CD4-positive, alpha-beta T cell treated with Interleukin-2 at 100 ng/mL for 4 hours (primary cell): ENCODE measurements at regions not wholly inside any gene's neighbourhood (a gene's known extent, or its start where the extent isn't known, plus 50 kb on each side); places are given as distances from the start of the nearest gene placed in this dataset.

Source experiments
- DNase-seq: peaks from one replicate; pipeline ENCODE4 v3.0.0-alpha.2; 2020; ENCODE audit warnings: low spot score

DNA sequence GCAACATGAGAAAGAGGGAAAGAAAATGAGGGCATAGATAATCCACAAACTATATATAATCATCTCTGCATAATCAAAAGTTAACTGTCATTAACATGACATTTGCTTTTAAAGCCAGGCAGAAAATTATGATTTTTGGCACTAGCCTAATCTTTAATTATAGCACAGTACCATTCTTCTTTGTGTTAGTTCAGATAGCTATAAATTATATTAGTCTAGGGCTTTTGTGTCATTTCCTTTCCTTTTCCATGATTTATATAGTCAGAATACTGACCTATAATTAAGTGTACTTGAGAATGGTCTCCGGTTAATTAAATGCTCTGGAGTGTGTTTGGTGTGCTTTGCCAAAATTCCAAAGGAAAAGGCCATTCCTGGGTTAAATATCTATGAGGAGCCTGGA lies 441.9 kb upstream of the THRB start:
- DNase-seq, result no peak

DNA sequence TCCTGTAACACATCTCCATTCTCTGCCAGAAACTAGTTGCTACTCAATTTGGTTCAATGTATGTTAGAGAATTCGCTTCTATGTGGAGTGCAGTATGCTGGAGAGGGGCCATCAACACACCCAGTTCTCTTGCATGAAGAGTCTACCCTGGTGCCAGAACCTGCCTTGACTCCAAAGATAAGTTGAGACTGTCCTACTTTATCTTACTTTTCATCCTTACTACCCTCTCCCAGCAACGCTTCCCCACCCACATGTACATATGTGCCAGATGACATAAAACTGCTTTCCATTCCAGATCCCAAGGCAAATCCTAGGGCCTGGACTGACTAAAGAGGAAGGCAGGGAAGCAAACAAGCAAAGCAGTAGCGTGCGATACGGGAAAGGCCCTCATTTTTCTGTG lies 442.6 kb upstream of the THRB start:
- DNase-seq, result no peak

DNA sequence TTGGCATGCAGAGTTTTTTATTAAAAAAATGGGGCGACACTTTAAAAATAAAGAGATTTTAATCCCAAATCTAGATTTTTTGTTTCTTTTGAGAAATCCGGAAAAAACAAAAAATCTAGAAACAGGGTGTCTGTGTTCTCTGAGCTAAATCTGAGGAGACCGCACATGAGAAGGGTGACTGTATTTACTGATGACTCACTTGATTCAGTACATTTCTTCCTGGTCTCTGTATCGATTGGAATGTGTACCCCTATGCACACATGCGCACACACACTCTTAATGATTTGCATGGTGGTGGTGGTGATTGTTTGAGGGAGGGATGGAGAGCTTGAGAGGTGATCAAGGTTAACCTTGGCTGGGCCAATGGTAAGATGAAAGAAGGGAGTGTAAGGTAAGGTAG lies 443.1 kb upstream of the THRB start:
- DNase-seq, result no peak

DNA sequence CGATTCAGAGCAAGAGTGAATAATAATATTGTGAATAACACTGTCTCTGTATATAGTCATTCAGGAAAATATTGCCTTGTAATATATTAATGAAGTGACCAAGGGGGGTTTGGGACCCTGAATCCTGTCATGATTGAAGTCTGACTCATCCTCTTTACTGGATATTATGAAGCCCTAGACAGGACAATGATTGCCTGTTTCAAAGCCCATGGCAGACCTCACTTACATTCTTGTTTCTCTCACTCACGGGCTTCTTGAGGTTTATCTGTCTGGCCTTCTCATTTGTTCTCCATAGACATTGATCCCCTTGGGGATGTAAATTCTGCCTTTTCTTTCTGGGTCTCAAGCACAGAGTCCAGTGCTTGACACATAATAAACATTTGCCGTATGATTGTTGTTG lies 449.3 kb upstream of the THRB start:
- DNase-seq, result no peak

DNA sequence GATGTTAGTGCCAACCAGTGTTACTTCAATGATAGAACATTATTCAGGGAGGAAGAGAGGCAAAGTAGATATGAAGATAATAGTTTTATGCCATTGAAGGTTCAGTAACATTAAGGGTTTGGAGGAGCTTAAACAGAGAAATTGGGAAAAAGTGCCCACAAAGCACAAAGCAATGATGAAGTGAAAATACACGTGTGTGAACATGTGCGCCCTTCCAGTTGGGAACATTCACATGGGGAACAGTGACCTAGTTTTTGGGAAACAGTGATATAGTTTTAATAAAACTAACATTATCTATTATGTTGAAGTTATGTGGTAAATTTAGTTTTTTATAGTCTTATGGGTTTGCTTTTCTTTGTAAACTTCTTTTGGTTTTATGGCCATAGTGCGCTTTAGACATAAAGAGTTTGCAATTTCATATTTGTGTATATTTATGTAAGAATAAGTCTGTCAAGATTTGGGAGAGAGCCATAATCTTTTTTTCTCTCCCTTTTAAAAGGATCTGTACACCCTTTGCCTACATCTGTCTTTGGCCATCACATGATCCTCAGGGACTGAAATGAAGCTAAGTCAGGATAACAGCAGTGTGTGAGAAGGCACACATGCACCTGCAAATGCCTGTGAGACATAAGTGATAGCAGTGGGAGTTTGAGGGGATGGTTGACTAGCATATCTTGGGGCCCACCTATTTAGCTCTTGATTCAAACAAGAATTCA lies 450.3 kb upstream of the THRB start:
- no peak for DNase-seq

DNA sequence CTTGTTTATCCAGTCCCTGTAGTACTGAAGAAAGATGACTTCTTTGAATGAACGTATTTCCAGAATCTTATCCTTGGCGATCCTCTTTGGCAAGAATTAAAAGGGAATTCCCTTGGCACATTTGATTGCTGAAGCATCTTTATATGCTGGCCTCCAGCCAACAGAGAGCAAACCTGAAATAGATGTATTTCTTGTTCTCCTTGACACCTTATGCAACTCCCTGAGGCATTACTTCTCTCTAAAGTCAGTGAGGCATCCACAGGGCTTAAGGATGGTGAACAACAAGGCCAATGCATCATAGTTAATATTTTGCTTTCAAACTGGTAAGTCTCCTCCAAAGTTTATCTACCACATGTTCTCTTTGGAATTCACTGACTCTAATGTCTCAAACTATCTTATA lies 450.9 kb upstream of the THRB start:
- no peak for DNase-seq

DNA sequence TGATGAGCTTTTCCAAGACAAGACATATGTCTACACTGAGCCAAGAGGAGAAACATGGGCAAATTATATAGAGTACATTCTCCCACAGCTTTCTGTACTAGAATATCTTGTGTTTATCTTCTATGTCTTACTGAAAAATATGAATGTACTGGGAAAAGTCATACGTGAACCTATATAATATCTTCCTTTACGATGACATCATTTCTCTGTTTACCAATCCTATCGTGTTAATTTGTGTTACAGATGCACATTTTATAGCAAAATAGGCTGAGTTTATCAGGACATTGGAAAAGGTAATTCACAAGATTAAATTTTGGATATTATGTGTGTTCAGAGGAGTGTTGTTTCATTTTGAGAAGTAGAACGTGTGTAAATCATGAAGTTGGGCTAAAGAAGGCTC lies 452.5 kb upstream of the THRB start:
- DNase-seq, result no peak

DNA sequence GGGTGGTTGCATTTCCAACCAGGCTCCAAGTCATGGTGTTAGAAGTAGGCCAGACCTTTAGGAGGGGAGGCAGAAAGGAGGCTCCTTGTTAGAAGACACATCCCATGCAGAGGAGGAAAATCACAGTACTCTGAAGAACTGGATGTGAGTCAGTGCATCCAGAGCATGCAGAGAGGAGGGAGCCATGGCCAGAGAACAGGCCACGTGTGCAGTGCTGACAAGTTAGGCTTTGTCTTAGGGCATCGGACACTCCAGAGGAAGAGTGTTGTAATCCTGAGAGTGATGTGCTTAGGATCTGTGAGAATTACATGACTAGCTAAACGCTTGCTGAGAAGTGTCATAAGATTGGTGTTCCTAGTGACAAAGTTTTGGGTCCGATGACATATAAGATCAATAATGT lies 456.5 kb upstream of the THRB start:
- DNase-seq, result no peak

DNA sequence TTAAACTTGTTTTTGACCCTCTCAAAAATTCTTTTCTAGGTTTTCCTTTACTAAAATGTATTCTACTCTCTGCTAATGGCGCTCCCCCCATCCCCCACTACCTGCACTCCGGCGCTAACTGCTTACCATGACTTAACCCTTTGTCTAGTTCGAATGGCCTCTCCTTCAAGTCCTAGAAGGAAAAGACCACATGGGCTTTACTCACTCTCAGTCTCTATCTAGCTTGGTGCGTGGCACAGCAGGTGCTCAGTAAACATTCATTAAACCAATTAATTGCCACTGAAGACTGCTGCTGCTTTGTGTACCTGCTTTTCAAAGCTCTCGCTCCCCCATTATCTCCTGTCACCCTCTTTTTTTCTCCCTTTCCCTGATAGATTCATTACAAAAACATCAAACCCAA lies 457.7 kb upstream of the THRB start:
- no peak for DNase-seq

DNA sequence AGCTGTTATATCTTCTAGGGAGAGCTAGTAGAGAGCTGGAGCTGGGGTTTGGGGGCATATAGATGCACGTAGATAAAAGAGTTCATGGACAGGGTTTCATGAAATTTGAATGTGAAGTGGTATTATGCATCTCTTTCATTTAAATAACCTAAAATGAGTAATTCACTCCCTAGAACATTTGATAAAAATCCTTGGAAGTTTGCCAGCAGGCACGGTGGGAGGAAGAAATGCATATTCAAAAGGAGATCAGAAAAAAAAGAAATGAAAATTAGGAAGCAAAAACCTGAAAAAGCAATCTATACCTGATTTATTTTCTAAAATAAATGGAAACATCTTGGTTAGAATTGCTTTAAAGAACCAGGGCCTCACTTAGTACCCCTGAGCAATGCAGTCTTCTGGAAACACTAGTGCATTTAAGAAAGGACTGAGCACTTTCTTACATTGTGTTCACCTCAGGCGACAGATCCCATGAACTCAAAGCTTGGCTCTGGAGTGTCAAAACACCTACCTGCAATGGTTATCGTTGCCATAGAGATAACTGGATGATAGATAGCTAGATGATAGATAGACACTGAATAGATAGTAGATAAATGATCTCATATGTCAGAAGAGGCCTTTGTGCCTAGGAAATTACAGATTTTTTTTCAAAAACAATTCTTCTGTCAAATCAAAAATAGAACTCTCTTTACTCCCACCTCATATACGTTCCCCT lies 458.6 kb upstream of the THRB start:
- no peak for DNase-seq

DNA sequence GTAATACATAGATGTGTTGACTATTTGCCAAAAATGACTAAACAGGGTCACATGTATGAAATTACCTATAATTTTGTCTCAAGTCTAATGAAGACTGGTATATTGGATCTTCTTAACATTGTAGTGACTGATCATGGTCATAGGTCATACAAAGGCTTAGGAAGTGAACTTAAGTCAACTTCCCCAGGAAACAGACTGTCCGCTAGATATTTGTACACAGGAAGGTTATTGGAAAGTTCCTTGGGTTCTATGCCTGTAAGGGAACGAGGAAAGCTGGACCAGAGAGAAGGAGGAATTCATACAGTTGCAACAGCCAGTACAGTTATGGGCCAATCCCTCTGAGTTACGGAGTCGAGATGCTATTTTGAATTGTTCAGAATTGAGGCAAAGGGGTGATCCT lies 462.0 kb upstream of the THRB start:
- DNase-seq, result no peak

DNA sequence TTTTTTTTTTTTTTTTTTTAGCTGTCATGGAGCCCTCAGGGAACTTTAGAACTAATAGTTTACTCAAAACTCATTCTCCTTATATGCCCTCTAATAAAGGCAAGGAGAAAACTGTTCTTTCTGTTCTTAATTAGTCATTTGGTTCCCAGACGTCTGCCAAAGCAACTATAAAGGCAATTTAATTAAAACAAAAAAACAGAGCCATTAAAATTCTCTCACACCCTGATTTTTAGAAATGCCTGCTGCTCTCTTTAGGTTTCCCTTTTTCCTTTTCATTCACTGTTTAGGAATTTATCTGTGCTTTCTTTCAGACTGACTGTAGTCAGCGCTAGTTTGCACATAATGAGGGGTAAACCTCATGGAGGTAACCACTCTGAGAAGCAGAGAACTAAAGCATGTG lies 463.6 kb upstream of the THRB start:
- no peak for DNase-seq

DNA sequence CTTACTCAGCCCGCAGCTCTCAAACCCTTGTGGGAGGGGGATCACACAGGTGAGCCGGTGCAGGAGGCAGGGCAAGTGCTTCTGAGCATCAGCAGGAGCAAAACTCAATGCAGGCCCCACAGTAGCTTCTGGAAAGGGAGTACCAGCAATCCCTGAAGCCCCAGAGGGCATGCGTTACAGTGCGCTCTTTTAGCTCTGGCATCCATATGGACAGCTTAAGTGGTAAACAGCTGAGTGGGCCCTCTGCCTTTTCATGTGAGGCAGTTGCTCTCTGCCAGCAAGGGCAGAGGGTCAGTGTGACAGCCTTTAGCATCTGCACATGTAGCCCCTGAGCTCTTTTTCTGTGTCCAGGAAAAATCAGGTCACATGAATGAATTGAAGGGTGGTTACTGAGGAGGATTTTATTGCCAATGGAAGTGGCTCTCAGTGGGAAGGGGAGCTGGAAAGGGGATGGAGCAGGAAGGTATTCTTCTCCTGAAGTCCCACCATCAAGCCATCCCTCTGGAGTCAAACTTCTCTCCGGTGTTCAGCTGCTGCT lies 464.3 kb upstream of the THRB start:
- no peak for DNase-seq

DNA sequence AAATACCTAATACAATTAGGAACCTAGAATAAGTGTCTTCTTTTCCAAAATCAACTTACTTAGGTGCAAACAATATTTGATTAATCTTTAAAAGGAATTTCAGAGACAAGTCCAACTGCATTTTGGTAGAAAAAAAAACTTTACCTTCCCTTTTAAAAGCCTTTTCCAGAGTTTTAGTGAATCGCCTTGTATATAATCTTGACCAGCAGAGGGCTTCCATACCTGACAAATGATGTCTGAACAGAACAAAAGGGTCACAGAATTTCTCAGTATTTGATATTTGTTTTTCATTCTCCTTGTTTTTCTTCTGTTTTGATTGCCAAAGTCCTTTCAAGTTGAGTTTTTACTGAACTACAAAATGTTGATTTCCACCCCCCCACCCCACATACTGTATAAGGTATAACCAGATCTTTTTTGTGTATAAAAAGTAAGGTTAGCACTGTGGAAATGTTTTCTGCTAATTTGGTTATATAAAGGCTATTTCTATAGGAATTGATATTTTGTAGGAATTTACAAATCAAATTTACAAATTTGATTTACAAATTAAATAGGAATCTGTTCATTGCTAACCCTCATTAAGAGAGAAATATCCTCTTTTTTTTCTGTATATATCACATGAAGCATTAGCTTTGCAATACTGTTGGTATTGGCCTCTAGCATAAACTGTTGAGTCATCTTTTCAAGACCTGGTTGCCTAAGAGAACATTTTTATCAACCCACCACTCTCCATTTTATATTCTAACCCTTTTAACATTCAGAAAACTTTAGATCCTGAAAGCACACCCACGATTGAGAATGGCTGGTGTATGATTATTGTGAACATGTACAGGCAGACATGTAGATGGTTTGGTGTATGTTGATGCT lies 464.1 kb upstream of the RARB start:
- DNase-seq, result no peak

DNA sequence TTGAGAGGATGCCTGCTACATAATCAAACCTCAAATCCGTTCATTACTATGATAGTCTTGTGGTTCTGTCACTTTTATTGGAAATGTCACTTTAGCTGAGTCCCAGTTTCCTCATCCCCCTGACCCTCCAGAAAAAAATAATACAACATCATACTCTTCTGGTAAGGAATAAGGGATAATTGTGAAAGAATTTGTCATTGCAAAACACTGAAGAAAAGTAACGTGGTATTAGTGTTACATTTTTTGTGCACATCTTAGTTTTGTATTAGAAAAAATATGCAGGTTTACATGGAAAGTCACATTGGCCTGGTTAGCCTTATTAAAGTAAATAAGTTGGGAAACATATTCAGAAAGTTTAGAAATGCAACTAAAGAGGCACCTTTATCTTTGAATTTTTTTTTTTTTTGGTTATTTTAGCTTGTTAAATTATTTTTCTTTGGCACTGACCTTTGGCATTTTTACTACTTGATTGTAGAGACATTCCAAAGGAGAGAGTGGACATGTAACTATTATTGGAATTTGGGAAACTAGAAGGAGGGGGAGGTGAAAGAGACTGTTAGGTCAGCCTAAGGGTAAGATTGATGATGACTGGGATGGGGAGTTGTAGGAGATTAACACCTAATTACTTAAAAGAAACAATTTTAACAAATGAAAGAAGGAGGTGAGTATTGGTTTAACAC lies 462.2 kb upstream of the RARB start:
- no peak for DNase-seq

DNA sequence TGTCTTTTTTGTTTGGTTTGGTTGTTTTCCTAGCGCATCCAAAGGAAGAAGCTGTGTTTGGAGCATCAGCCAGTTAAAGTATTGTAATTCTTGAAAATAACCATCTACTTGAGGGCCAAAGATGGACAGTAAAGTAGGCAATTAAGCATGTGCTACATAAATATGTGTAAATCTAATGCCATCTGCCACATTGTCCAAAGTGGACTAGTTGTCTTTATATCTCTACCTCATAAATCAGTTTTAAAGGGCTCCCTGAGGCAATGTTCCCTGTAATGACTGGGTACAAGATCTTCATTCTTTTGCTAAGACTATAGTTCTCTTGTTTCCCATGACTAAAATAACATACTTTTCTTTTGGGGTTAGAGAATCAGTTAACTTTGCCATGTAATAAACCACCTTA lies 460.0 kb upstream of the RARB start:
- DNase-seq, result no peak

DNA sequence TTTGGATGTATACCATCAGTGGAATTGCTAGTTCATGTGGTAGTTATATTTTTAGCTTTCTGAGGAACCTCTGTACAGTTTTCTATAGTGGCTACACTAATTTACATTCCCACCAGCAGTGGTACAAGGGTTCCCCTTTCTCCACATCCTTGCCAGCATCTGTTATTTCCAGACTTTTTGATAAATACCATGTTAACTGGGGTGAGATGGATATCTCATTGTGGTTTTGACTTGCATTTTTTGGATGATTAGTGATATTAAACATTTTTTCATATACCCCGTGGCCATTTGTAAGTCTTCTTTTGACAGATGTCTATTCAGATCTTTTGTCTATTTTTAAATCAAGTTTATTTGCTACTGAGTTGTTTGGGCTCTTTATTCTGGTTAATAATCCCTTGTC lies 455.6 kb upstream of the RARB start:
- no peak for DNase-seq

DNA sequence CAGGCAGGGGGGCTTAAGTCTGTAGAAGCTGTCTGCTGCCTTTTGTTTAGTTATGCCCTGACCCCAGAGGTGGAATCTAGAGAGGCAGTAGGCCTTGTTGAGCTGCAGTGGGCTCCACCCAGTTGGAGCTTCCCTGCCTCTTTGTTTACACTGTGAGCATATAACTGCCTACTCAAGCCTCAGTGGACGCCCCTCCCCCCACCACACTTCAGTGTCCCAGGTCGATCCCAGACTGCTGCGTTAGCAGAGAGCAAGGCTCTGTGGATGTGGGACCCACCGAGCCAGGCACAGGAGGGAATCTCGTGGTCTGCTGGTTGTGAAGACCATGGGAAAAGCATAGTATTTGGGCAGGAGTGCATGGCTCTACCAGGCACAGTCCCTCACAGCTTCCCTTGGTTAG lies 446.8 kb upstream of the RARB start:
- DNase-seq, result no peak

DNA sequence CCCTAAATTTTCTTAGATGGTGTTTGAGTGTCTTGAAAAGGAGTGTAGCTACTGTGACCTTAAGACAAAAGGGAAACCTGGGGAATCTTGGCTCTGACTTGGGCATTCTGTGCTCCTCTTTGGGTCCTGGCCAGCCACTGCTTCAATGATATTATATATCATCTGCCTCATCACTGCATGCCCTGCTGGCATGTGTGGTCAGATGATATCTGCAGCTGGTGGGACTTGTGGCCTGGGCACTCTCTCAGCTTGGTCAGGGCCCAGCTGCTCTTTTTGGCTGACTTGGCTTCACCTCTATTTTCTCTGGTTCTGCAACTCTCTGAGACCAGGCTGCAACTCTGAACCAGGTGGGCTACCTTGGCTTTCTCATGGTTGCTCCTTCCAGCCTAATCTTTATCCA lies 446.1 kb upstream of the RARB start:
- no peak for DNase-seq

DNA sequence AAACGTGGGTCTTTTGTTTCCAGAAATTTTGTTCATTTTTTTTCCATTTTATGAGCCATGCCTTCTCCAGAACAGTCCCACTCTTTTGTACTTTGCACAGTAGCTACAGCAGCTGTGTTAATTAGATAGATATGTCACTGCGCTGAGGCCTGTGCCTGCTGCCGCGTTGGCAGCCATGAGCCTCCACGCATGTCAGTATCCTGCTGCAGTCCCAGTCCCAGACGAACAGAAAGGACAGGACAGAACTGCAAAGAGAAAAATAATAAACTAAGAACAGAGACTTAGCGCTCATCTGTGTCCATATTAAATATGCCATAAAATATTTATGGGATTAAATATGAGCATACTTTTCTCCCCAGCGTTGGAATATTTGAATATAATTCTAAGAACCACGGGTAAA lies 442.4 kb upstream of the RARB start:
- no peak for DNase-seq

DNA sequence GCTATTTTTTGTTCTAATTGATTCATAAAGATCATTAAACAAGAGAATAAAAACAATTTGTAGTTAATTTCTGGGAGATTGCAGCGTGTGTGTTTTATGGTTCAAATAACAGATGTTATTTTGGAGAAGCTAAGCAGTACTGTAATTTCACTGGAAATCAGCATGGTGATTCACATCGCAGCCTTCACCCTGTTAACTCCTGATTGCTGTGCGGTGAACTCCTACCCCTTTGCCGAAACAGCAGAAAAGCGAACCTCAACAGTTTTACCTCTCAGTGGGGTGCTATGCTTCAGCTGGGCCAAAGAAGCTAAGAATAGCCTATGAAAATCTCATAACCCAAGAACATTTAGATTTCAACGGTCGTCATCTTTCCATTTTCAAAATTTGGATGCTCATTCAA lies 441.5 kb upstream of the RARB start:
- DNase-seq, result no peak

DNA sequence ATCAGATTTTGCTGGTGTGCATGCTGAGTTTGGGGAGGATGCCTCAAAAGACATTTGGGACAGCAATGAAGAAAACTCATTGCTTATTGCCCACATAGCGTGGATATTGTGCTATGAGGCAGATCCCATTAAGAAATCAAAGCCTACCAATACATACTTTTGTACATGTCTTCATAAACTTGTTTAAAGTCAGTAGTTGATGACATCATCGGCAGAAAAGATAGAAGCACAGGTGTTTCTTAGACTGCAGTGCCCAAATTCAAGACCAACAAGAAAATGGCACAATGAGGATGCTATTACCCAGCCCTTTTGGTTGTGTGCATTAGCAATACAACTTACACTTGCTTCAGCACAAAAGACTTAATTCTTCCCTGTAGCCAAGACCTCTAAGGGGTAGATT lies 428.7 kb upstream of the RARB start:
- no peak for DNase-seq
